ENCODE measurements at regions not wholly inside any gene's neighbourhood (a gene's known extent, or its start where the extent isn't known, plus 50 kb on each side); places are given as distances from the start of the nearest gene placed in this dataset.

GRCh38 chr6:23073821-23074220 is 504.5 kb downstream of the HDGFL1 start:
- H3K79me2 ChIP-seq (ENCODE audit: low read depth) = no peaks in the 10 kb centered on the region
- TF ChIP-seq EZH2 (IDR thresholded peaks at IDR 0.05) = no peak
- TF ChIP-seq CTCF (IDR thresholded peaks at IDR 0.05) = no peak
- no peak for TF ChIP-seq EZH2phosphoT487 (IDR thresholded peaks at IDR 0.05)
- no peaks in the 10 kb centered on the region for H3K27me3 ChIP-seq
- no peaks in the 10 kb centered on the region for H3K4me1 Mint-ChIP-seq
- H3F3A ChIP-seq (ENCODE audit: low read depth) = no peaks in the 10 kb centered on the region
- DNase-seq (ENCODE audit: low spot score) = no peak
- no peak overlapping the region for H3K27ac Mint-ChIP-seq
- H3K36me3 ChIP-seq = no peaks in the 10 kb centered on the region
- no peaks in the 10 kb centered on the region for H3K9me3 ChIP-seq (ENCODE audit: low read depth)
- H3K9me3 Mint-ChIP-seq = peaks cover 35% of the 10 kb centered on the region
- no peak overlapping the region for H3K4me2 ChIP-seq
- H2AFZ ChIP-seq (replicated peaks) = no peak overlapping the region
- no peak overlapping the region for H3K4me3 ChIP-seq
- H3K27ac ChIP-seq = no peak overlapping the region
- H3K36me3 Mint-ChIP-seq = peaks cover 2% of the 10 kb centered on the region
- no peaks in the 10 kb centered on the region for H3K27me3 Mint-ChIP-seq (ENCODE audit: insufficient read depth, low read depth)
- no peaks in the 10 kb centered on the region for H4K20me1 ChIP-seq (ENCODE audit: low read depth)
- H3K4me3 Mint-ChIP-seq = no peak overlapping the region
- no peak overlapping the region for H3K9ac ChIP-seq
- H3K4me1 ChIP-seq = no peaks in the 10 kb centered on the region

GRCh38 chr6:23077772-23078171 is 508.4 kb downstream of the HDGFL1 start:
- Mint-ChIP-seq H3K27me3 (ENCODE audit: insufficient read depth, low read depth) (no peaks in the 10 kb centered on the region), H3K36me3 (no peaks in the 10 kb centered on the region), H3K4me1 (no peaks in the 10 kb centered on the region), H3K4me3 (no peak overlapping the region), H3K27ac (no peak overlapping the region), H3K9me3 (peaks cover 23% of the 10 kb centered on the region)
- Histone ChIP-seq H3K79me2 (ENCODE audit: low read depth) (no peaks in the 10 kb centered on the region), H3K4me3 (no peak overlapping the region), H3K36me3 (no peaks in the 10 kb centered on the region), H3K4me1 (no peaks in the 10 kb centered on the region), H3K9ac (no peak overlapping the region), H2AFZ (replicated peaks) (no peak overlapping the region), H3K9me3 (ENCODE audit: low read depth) (no peaks in the 10 kb centered on the region), H3F3A (ENCODE audit: low read depth) (no peaks in the 10 kb centered on the region), H3K4me2 (no peak overlapping the region), H3K27me3 (no peaks in the 10 kb centered on the region), H3K27ac (no peak overlapping the region), H4K20me1 (ENCODE audit: low read depth) (no peaks in the 10 kb centered on the region)
- no peak for DNase-seq (ENCODE audit: low spot score)
- no peak for TF ChIP-seq EZH2 (IDR thresholded peaks at IDR 0.05)
- no peak for TF ChIP-seq EZH2phosphoT487 (IDR thresholded peaks at IDR 0.05)
- TF ChIP-seq CTCF (IDR thresholded peaks at IDR 0.05) = no peak

GRCh38 chr6:23081701-23082100 is 512.3 kb downstream of the HDGFL1 start:
- Mint-ChIP-seq H3K9me3 (peaks cover 5% of the 10 kb centered on the region), H3K27me3 (ENCODE audit: insufficient read depth, low read depth) (no peaks in the 10 kb centered on the region), H3K4me1 (peaks cover 6% of the 10 kb centered on the region), H3K4me3 (no peak overlapping the region), H3K27ac (no peak overlapping the region), H3K36me3 (no peaks in the 10 kb centered on the region)
- Histone ChIP-seq H4K20me1 (ENCODE audit: low read depth) (no peaks in the 10 kb centered on the region), H3K79me2 (ENCODE audit: low read depth) (no peaks in the 10 kb centered on the region), H3F3A (ENCODE audit: low read depth) (no peaks in the 10 kb centered on the region), H3K9ac (no peak overlapping the region), H3K4me1 (no peaks in the 10 kb centered on the region), H3K27ac (no peak overlapping the region), H3K9me3 (ENCODE audit: low read depth) (no peaks in the 10 kb centered on the region), H3K27me3 (no peaks in the 10 kb centered on the region), H3K4me2 (no peak overlapping the region), H2AFZ (replicated peaks) (no peak overlapping the region), H3K36me3 (no peaks in the 10 kb centered on the region), H3K4me3 (no peak overlapping the region)
- peak; percentile 49 for TF ChIP-seq CTCF (IDR thresholded peaks at IDR 0.05)
- TF ChIP-seq EZH2phosphoT487 (IDR thresholded peaks at IDR 0.05) = no peak
- peak; percentile 3 for DNase-seq (ENCODE audit: low spot score)

DNA sequence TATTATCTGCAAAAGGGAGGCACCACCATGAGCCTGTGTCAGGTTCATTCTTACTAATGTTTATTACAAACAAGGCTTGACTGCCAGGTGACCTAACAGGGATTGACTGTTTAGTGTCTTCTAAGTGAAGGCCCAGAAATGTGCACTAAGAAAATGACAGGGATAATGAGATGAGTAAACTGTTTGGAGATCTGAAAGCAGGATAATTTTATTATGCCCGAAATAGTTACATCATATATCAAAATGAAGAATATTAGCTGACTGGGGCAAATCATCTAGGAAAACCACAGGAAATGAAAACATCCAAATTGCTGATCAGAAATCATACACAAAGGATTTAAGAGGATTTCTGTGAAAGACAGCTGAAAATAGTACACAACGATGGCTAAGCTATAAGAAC is 516.7 kb downstream of the HDGFL1 start:
- TF ChIP-seq CTCF (IDR thresholded peaks at IDR 0.05) (no peak), EZH2phosphoT487 (IDR thresholded peaks at IDR 0.05) (no peak)
- Mint-ChIP-seq H3K36me3 (no peaks in the 10 kb centered on the region), H3K27me3 (ENCODE audit: insufficient read depth, low read depth) (no peaks in the 10 kb centered on the region), H3K27ac (no peak overlapping the region), H3K4me1 (peaks cover 9% of the 10 kb centered on the region), H3K4me3 (no peak overlapping the region), H3K9me3 (peaks cover 5% of the 10 kb centered on the region)
- H2AFZ ChIP-seq (replicated peaks) = no peak overlapping the region
- H3K4me1 ChIP-seq = peaks cover 4% of the 10 kb centered on the region
- no peak overlapping the region for H3K27ac ChIP-seq
- H3K4me2 ChIP-seq = no peak overlapping the region
- H3K4me3 ChIP-seq = no peak overlapping the region
- no peaks in the 10 kb centered on the region for H3K9me3 ChIP-seq (ENCODE audit: low read depth)
- no peaks in the 10 kb centered on the region for H3F3A ChIP-seq (ENCODE audit: low read depth)
- H3K27me3 ChIP-seq = no peaks in the 10 kb centered on the region
- H3K36me3 ChIP-seq = no peaks in the 10 kb centered on the region
- H3K79me2 ChIP-seq (ENCODE audit: low read depth) = no peaks in the 10 kb centered on the region
- H3K9ac ChIP-seq = no peak overlapping the region
- DNase-seq (ENCODE audit: low spot score) = no peak
- no peaks in the 10 kb centered on the region for H4K20me1 ChIP-seq (ENCODE audit: low read depth)

Data from neural progenitor cell (in vitro differentiated cells).